ENCODE measurements at regions not wholly inside any gene's neighbourhood (a gene's known extent, or its start where the extent isn't known, plus 50 kb on each side); places are given as distances from the start of the nearest gene placed in this dataset.

GRCh38 chr3:159127021-159127392, 325.2 kb downstream of the MFSD1 start:
- TF ChIP-seq POLR2A (IDR thresholded peaks at IDR 0.05): no peak
- TF ChIP-seq CTCF (IDR thresholded peaks at IDR 0.05): no peak
- no peak for TF ChIP-seq EP300 (IDR thresholded peaks at IDR 0.05)
- no peak for TF ChIP-seq POLR2AphosphoS5 (IDR thresholded peaks at IDR 0.05)
